ENCODE measurements at regions not wholly inside any gene's neighbourhood (a gene's known extent, or its start where the extent isn't known, plus 50 kb on each side); places are given as distances from the start of the nearest gene placed in this dataset.

DNA sequence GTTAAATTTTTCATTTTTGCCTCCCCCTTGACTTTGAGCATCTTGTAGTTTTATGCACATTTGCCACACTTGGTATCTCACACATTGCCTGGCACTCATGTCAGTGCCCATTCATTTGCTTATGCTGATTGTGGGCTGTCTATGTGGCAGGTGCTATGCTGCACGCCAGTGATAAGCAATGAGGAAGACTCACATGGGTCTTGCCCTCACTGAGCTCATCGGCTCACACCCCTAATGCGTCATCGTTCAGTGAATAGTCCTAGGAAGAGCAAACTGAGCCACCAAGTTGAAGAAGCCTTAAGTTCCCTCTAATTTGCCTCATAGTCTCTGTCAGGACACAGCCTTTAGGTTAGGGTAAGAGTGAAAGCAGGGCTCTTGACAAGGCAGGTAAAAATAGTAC lies 209.4 kb upstream of the IL12B start:
- TF ChIP-seq, protein P1, sequence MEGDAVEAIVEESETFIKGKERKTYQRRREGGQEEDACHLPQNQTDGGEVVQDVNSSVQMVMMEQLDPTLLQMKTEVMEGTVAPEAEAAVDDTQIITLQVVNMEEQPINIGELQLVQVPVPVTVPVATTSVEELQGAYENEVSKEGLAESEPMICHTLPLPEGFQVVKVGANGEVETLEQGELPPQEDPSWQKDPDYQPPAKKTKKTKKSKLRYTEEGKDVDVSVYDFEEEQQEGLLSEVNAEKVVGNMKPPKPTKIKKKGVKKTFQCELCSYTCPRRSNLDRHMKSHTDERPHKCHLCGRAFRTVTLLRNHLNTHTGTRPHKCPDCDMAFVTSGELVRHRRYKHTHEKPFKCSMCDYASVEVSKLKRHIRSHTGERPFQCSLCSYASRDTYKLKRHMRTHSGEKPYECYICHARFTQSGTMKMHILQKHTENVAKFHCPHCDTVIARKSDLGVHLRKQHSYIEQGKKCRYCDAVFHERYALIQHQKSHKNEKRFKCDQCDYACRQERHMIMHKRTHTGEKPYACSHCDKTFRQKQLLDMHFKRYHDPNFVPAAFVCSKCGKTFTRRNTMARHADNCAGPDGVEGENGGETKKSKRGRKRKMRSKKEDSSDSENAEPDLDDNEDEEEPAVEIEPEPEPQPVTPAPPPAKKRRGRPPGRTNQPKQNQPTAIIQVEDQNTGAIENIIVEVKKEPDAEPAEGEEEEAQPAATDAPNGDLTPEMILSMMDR (IDR thresholded peaks at IDR 0.05; ENCODE audit: low read depth, low read length, missing control alignments), result no peak
- H3K4me3 ChIP-seq (replicated peaks; ENCODE audit: low read depth, low read length), result no peak overlapping the region
- DNase-seq (ENCODE audit: extremely low read depth, low read depth), result no peak

DNA sequence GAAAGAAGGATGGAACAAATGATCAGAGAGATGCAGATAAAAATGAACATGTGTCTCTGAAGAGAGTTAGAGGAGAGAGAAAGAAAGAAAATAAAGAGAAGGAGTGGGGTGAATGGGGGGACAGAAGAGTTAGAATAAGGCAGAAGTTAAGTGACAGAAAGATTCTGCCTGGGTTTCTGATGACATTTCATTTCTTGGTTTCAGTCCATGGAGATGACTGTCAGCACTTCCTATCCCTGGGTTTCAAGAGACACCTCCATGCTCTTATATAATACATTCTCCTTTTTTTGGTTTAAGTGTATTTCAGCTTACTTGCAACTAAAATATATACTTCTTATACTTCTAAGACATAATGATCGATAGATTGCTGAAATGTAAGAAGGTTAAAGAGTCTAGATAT lies 213.0 kb upstream of the IL12B start:
- H3K4me3 ChIP-seq (replicated peaks; ENCODE audit: low read depth, low read length), result no peak overlapping the region
- TF ChIP-seq, protein P1 (IDR thresholded peaks at IDR 0.05; ENCODE audit: low read depth, low read length, missing control alignments), result no peak
- no peak for DNase-seq (ENCODE audit: extremely low read depth, low read depth)

DNA sequence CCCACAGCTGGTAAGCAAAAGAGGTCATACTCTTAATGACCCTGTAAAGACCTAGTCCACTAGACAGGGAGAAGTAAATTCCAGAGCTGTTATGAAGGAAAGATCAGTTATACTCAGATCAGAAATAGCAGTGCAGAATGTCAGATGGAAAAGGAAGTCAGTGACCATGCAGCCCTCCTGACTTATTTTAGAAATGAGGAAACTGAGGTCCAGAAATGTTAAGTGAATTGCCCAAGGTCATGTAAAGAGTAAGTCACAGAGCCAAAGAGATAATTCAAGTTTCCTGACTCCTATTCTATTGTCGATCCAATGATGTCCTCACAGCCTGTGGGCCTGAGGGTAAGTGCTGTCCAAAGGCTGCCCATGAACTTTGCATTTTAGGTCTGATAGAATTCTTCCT lies 214.9 kb upstream of the IL12B start:
- no peak overlapping the region for H3K4me3 ChIP-seq (replicated peaks; ENCODE audit: low read depth, low read length)
- TF ChIP-seq, protein P1 (IDR thresholded peaks at IDR 0.05; ENCODE audit: low read depth, low read length, missing control alignments), result no peak
- no peak for DNase-seq (ENCODE audit: extremely low read depth, low read depth)

DNA sequence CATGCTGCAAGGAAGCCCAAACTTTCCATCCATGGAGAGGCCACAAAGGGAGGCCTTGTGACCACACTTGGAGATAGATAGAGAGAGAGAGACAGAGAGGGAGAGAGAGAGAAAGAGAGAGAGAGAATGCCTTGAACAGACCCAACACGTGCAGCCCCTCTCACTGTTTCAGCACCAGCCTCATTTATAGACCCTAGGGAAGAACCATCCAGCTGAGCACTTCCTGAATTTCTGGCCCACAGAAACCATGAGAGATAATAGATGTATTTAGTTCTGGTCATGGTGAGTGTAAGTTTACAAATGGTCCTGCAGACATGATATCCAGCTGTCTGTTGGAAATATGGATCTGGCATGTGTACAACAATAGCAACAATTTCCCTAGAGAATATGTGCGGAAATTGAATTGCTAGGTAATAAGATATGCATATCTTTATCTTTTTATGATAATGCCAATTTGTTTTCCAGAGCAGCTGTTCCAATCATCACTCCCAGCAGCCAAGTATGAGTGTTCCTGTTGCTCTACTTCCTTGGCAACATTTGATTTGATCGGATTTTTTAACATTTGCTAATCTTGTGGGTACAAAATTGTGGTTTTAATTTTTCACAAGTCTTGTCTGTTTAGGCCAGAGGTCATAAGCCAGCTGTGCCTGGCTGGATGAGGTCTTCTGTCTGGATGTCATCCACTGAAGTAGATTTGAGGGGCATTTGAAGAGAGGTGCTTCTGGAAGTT lies 217.3 kb upstream of the IL12B start:
- H3K4me3 ChIP-seq (replicated peaks; ENCODE audit: low read depth, low read length), result no peak overlapping the region
- DNase-seq (ENCODE audit: extremely low read depth, low read depth), result no peak
- TF ChIP-seq, protein P1 (IDR thresholded peaks at IDR 0.05; ENCODE audit: low read depth, low read length, missing control alignments), result no peak

DNA sequence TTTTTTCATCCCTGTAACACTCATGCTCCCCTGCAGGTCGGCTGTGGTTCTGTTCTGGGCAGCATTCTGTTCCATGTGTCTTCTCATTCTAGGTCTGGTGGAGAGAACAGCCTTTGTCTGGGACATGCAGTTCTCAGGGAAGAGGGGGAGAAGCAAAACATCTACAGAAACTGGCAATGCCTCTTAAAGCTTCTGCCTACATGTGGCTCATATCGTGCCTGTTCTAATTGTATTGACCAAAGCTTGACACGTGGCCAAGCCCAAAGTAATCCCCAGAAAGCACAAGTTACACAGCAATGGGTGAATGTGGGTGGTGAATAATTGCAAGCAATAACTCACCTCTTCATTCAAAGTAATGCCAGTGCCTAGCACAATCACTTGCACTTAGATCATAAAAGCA lies 218.2 kb upstream of the IL12B start:
- TF ChIP-seq, protein P1 (IDR thresholded peaks at IDR 0.05; ENCODE audit: low read depth, low read length, missing control alignments), result no peak
- H3K4me3 ChIP-seq (replicated peaks; ENCODE audit: low read depth, low read length), result no peak overlapping the region
- DNase-seq (ENCODE audit: extremely low read depth, low read depth), result no peak

DNA sequence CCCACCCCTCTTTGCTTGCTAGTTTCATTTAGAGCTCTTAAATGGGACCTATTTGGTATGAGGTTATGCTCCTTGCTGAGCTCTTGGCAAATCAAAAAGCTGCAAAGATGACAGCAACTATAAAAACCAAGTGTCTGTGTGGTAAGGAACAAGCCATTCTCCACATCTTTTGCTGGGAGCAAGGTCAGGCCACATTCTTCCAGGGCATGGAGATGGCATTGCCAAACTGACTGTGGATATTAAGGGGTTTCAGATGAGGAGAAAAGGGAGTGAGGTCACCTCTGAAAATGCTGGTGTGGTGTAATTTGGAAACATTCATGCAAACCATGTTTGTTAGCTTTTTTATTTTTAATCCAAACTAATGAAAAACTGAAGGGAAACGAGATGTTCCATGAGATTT lies 218.8 kb upstream of the IL12B start:
- no peak for DNase-seq (ENCODE audit: extremely low read depth, low read depth)
- TF ChIP-seq, protein P1 (IDR thresholded peaks at IDR 0.05; ENCODE audit: low read depth, low read length, missing control alignments), result no peak
- H3K4me3 ChIP-seq (replicated peaks; ENCODE audit: low read depth, low read length), result no peak overlapping the region

DNA sequence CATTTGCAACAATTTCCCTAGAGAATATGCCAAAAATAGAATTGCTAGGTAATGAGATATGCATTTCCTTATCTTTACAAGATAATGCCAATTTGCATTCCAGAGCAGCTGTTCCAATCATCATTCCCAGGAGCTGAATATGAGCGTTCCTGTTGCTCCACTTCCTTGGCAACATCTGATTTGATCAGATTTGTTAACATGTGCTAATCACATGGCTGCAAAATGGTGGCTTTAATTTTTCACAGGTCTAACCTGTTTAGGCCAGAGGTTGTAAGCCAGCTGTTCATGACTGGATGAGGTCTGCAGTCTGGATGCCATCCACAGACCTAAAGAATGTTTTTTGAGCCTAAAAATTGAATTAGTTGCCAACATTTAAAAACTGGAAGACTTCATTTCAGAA lies 220.7 kb upstream of the IL12B start:
- TF ChIP-seq, protein P1 (IDR thresholded peaks at IDR 0.05; ENCODE audit: low read depth, low read length, missing control alignments), result no peak
- H3K4me3 ChIP-seq (replicated peaks; ENCODE audit: low read depth, low read length), result no peak overlapping the region
- DNase-seq (ENCODE audit: extremely low read depth, low read depth), result no peak
